ENCODE measurements at regions not wholly inside any gene's neighbourhood (a gene's known extent, or its start where the extent isn't known, plus 50 kb on each side); places are given as distances from the start of the nearest gene placed in this dataset.

DNA sequence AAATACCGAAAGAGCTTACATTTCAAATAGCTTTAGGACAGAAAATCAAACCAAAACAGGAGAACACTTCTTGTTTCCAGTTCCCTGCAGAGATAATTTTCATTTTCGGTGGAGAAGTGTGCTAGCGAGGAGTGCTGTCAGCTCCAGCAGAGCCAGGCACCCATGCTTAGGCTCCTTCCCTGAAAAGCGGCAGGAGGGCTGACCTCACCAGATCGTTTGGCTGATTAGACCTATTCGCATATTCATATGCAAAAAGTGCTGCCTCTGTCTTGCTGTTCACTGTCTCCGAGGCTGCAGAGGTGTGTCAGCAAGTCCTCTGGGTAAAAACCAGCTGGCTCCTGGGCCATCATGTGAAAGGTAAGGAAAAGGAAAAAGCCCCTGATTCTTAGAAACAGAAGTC is 225.8 kb upstream of the COPS8 start:
- Histone ChIP-seq H3K27me3 (ENCODE audit: insufficient read depth, low read length) (no peaks in the 10 kb centered on the region), H3K4me3 (ENCODE audit: low read length) (no peak overlapping the region), H3K9ac (ENCODE audit: low read depth, low read length) (no peak overlapping the region), H3K9me3 (ENCODE audit: insufficient read depth, low read depth, low read length) (peaks cover 7% of the 10 kb centered on the region; the same call in 1 of the 2 replicates), H3K36me3 (ENCODE audit: insufficient read depth, low read length) (no peaks in the 10 kb centered on the region), H3K4me1 (ENCODE audit: insufficient read depth, low read length) (peaks cover 39% of the 10 kb centered on the region), H3K27ac (ENCODE audit: low read depth, low read length) (peak overlapping the region; percentile 47; the same call in 1 of the 2 replicates)
- WGBS: 24% methylated on average over 7 of the region's 7 CpGs

- H3K4me1 ChIP-seq (ENCODE audit: insufficient read depth, low read length): peaks cover 33% of the 10 kb centered on the region
- H3K9ac ChIP-seq (ENCODE audit: low read depth, low read length): no peak overlapping the region
- H3K27ac ChIP-seq (ENCODE audit: low read depth, low read length): no peak overlapping the region
- 89% methylated on average over 8 of the region's 8 CpGs for WGBS
- no peaks in the 10 kb centered on the region for H3K36me3 ChIP-seq (ENCODE audit: insufficient read depth, low read length)
- no peaks in the 10 kb centered on the region for H3K27me3 ChIP-seq (ENCODE audit: insufficient read depth, low read length)
- H3K9me3 ChIP-seq (ENCODE audit: insufficient read depth, low read depth, low read length): peaks cover 7% of the 10 kb centered on the region; the same call in 1 of the 2 replicates
- H3K4me3 ChIP-seq (ENCODE audit: low read length): no peak overlapping the region
Measured at GRCh38 chr2:236861196-236861875, 224.4 kb upstream of the COPS8 start.

GRCh38 chr2:236861944-236862343 is 223.7 kb upstream of the COPS8 start:
- Histone ChIP-seq H3K9ac (ENCODE audit: low read depth, low read length) (no peak overlapping the region), H3K4me3 (ENCODE audit: low read length) (no peak overlapping the region), H3K36me3 (ENCODE audit: insufficient read depth, low read length) (no peaks in the 10 kb centered on the region), H3K4me1 (ENCODE audit: insufficient read depth, low read length) (peaks cover 27% of the 10 kb centered on the region), H3K27me3 (ENCODE audit: insufficient read depth, low read length) (no peaks in the 10 kb centered on the region), H3K27ac (ENCODE audit: low read depth, low read length) (no peak overlapping the region), H3K9me3 (ENCODE audit: insufficient read depth, low read depth, low read length) (peaks cover 7% of the 10 kb centered on the region; the same call in 1 of the 2 replicates)
- WGBS: 94% methylated on average over 2 of the region's 2 CpGs

GRCh38 chr2:236862526-236862925 is 223.2 kb upstream of the COPS8 start:
- Histone ChIP-seq H3K36me3 (ENCODE audit: insufficient read depth, low read length) (no peaks in the 10 kb centered on the region), H3K27me3 (ENCODE audit: insufficient read depth, low read length) (no peaks in the 10 kb centered on the region), H3K9me3 (ENCODE audit: insufficient read depth, low read depth, low read length) (peaks cover 7% of the 10 kb centered on the region; the same call in 1 of the 2 replicates), H3K4me1 (ENCODE audit: insufficient read depth, low read length) (peaks cover 23% of the 10 kb centered on the region), H3K9ac (ENCODE audit: low read depth, low read length) (no peak overlapping the region), H3K4me3 (ENCODE audit: low read length) (no peak overlapping the region), H3K27ac (ENCODE audit: low read depth, low read length) (no peak overlapping the region)
- WGBS: 92% methylated on average over 2 of the region's 2 CpGs

GRCh38 chr2:236862961-236863728 is 222.5 kb upstream of the COPS8 start:
- Histone ChIP-seq H3K9me3 (ENCODE audit: insufficient read depth, low read depth, low read length) (peaks cover 7% of the 10 kb centered on the region; the same call in 1 of the 2 replicates), H3K36me3 (ENCODE audit: insufficient read depth, low read length) (no peaks in the 10 kb centered on the region), H3K4me3 (ENCODE audit: low read length) (no peak overlapping the region), H3K27me3 (ENCODE audit: insufficient read depth, low read length) (no peaks in the 10 kb centered on the region), H3K9ac (ENCODE audit: low read depth, low read length) (no peak overlapping the region), H3K4me1 (ENCODE audit: insufficient read depth, low read length) (peaks cover 22% of the 10 kb centered on the region), H3K27ac (ENCODE audit: low read depth, low read length) (no peak overlapping the region)
- WGBS: 95% methylated on average over 9 of the region's 9 CpGs

DNA sequence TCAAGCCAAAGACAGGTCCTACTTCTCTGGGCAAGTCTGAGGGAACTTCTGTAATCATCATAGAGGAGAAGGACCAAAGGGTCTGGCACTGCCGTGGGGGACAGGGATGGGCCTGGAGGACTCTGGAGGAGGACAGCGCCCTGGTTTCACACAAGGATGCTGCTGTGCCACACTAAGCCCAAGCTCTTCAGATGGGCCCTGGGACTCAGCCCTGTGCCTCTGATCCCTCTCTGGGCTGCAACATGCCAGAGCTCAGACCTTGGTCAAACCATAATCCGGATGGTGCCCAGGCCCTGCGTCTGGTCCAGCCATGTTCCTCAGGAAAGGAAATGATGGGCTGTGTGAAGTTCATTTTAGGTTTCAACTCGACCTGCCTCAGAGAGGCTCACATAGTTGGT is 222.0 kb upstream of the COPS8 start:
- no peak overlapping the region for H3K27ac ChIP-seq (ENCODE audit: low read depth, low read length)
- H3K4me1 ChIP-seq (ENCODE audit: insufficient read depth, low read length): peaks cover 18% of the 10 kb centered on the region
- H3K27me3 ChIP-seq (ENCODE audit: insufficient read depth, low read length): no peaks in the 10 kb centered on the region
- no peak overlapping the region for H3K9ac ChIP-seq (ENCODE audit: low read depth, low read length)
- 94% methylated on average over 5 of the region's 5 CpGs for WGBS
- H3K9me3 ChIP-seq (ENCODE audit: insufficient read depth, low read depth, low read length): peaks cover 7% of the 10 kb centered on the region; the same call in 1 of the 2 replicates
- no peak overlapping the region for H3K4me3 ChIP-seq (ENCODE audit: low read length)
- H3K36me3 ChIP-seq (ENCODE audit: insufficient read depth, low read length): no peaks in the 10 kb centered on the region

DNA sequence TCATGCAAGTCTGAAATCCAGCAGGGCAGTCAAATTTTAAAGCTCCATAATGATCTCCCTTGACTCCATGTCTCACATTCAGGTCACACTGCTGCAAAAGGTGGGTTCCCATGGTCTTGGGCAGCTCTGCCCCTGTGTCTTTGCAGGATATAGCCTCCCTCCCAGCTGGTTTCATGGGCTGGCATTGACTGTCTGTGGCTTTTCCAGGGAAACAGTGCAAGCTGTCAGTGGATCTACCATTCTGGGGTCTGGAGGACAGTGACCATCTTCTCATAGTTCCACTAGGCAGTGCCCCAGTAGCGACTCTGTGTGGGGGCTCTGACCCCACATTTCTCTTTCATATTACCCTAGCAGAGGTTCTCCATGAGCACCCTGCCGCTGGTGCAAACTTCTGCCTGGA is 220.6 kb upstream of the COPS8 start:
- 93% methylated on average over 2 of the region's 2 CpGs for WGBS
- no peak overlapping the region for H3K27ac ChIP-seq (ENCODE audit: low read depth, low read length)

DNA sequence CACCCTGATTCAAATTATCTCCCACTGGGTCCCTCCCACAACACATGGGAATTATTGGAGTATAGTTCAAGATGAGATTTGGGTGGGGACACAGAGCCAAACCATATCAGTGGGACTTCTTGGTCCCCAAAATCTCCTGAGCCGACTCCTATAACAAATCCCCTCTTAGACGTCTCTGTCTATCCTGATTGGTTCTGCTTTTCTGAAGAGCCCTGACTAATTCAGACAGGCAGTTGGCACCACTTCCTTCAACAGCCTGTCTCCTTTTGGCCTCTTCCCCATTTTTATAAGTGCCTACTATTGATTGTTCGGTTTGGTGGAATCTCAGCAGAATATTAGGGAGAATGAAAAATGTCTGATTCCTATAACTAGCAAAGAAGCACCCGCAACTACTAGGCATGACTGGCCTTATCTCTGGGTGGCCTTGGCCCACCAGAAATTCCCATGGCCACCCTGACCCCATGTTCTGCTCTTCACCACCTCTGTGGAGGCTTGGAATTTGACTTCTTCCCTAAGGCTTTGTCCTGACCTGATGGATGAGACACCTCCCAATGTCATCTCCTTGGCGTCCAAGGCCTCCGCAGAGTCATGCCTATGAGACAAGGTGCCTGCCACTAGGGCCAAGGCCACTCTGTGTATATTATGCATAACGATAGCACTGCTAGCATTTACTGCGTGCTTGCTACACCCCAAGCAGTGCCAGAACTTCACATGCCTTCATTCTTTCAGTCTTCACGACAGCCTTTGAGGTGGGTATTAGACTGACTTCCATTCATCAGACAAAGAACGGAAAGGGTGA is 218.9 kb upstream of the COPS8 start:
- H3K9me3 ChIP-seq (ENCODE audit: insufficient read depth, low read depth, low read length): peaks cover 7% of the 10 kb centered on the region; the same call in 1 of the 2 replicates
- 96% methylated on average over 10 of the region's 10 CpGs for WGBS
- H3K4me3 ChIP-seq (ENCODE audit: low read length): no peak overlapping the region
- H3K9ac ChIP-seq (ENCODE audit: low read depth, low read length): no peak overlapping the region
- peaks cover 5% of the 10 kb centered on the region; the same call in 1 of the 2 replicates for H3K4me1 ChIP-seq (ENCODE audit: insufficient read depth, low read length)
- no peak overlapping the region for H3K27ac ChIP-seq (ENCODE audit: low read depth, low read length)
- no peaks in the 10 kb centered on the region for H3K27me3 ChIP-seq (ENCODE audit: insufficient read depth, low read length)
- no peaks in the 10 kb centered on the region for H3K36me3 ChIP-seq (ENCODE audit: insufficient read depth, low read length)

More for the DNA sequence above, 220.6 kb upstream of the COPS8 start:
- H3K36me3 ChIP-seq (ENCODE audit: insufficient read depth, low read length): no peaks in the 10 kb centered on the region
- H3K9ac ChIP-seq (ENCODE audit: low read depth, low read length): no peak overlapping the region
- H3K27me3 ChIP-seq (ENCODE audit: insufficient read depth, low read length): no peaks in the 10 kb centered on the region
- peaks cover 15% of the 10 kb centered on the region for H3K4me1 ChIP-seq (ENCODE audit: insufficient read depth, low read length)
- H3K9me3 ChIP-seq (ENCODE audit: insufficient read depth, low read depth, low read length): peaks cover 7% of the 10 kb centered on the region; the same call in 1 of the 2 replicates
- H3K4me3 ChIP-seq (ENCODE audit: low read length): no peak overlapping the region

GRCh38 chr2:236867441-236868260 is 218.0 kb upstream of the COPS8 start:
- H3K4me3 ChIP-seq (ENCODE audit: low read length): no peak overlapping the region
- H3K9me3 ChIP-seq (ENCODE audit: insufficient read depth, low read depth, low read length): peaks cover 7% of the 10 kb centered on the region; the same call in 1 of the 2 replicates
- WGBS: 80% methylated on average over 12 of the region's 12 CpGs
- no peaks in the 10 kb centered on the region for H3K27me3 ChIP-seq (ENCODE audit: insufficient read depth, low read length)
- no peak overlapping the region for H3K9ac ChIP-seq (ENCODE audit: low read depth, low read length)
- peaks cover 5% of the 10 kb centered on the region; the same call in 1 of the 2 replicates for H3K4me1 ChIP-seq (ENCODE audit: insufficient read depth, low read length)
- no peak overlapping the region for H3K27ac ChIP-seq (ENCODE audit: low read depth, low read length)
- H3K36me3 ChIP-seq (ENCODE audit: insufficient read depth, low read length): no peaks in the 10 kb centered on the region

- Histone ChIP-seq H3K27me3 (ENCODE audit: insufficient read depth, low read length) (no peaks in the 10 kb centered on the region), H3K4me1 (ENCODE audit: insufficient read depth, low read length) (peaks cover 5% of the 10 kb centered on the region; the same call in 1 of the 2 replicates), H3K9me3 (ENCODE audit: insufficient read depth, low read depth, low read length) (no peaks in the 10 kb centered on the region), H3K27ac (ENCODE audit: low read depth, low read length) (no peak overlapping the region), H3K9ac (ENCODE audit: low read depth, low read length) (no peak overlapping the region), H3K36me3 (ENCODE audit: insufficient read depth, low read length) (no peaks in the 10 kb centered on the region), H3K4me3 (ENCODE audit: low read length) (no peak overlapping the region)
- WGBS: 87% methylated on average over 4 of the region's 4 CpGs
Measured at GRCh38 chr2:236870370-236870769, 215.3 kb upstream of the COPS8 start.

Data from HUES64 (cell line).